ENCODE measurements at regions not wholly inside any gene's neighbourhood (a gene's known extent, or its start where the extent isn't known, plus 50 kb on each side); places are given as distances from the start of the nearest gene placed in this dataset.

GRCh38 chr6:114559419-114559818 is 216.6 kb upstream of the HS3ST5 start:
- Histone ChIP-seq H3K9me3 (no peaks in the 10 kb centered on the region), H3K4me3 (no peak overlapping the region), H3K27ac (no peak overlapping the region), H3K4me1 (no peaks in the 10 kb centered on the region), H3K4me2 (no peak overlapping the region)
- ATAC-seq: no peak
- no peak for DNase-seq (ENCODE audit: low read depth in 1 of 2, low spot score in 1 of 2)
- ChIA-PET CTCF (no interaction called here), POLR2A (no interaction called here)
- FAIRE-seq: no peak
- no peak for TF ChIP-seq PBX3 (IDR thresholded peaks at IDR 0.05)
- TF ChIP-seq RARB (CRISPR knock-in tag; IDR thresholded peaks at IDR 0.05): no peak
- 0% methylated on average over 1 of the region's 1 CpG for WGBS (ENCODE audit: missing lambda C conversion rate)

- TF ChIP-seq HOXA7 (CRISPR knock-in tag; IDR thresholded peaks at IDR 0.05): no peak
- no peak for TF ChIP-seq FOSB (CRISPR knock-in tag; IDR thresholded peaks at IDR 0.05)
- no peak for TF ChIP-seq EP300 (IDR thresholded peaks at IDR 0.05)
- no peak for TF ChIP-seq REST (IDR thresholded peaks at IDR 0.05)
- no peak for TF ChIP-seq CTCF (IDR thresholded peaks at IDR 0.05)
- TF ChIP-seq HOXB13 (CRISPR knock-in tag; IDR thresholded peaks at IDR 0.05; ENCODE audit: low read depth): no peak
- no peak overlapping the region for H3K4me3 ChIP-seq
- H3K4me2 ChIP-seq: no peak overlapping the region
- no peak for DNase-seq (ENCODE audit: low read depth in 1 of 2, low spot score in 1 of 2)
- ChIA-PET POLR2A (no interaction called here), CTCF (no interaction called here)
- H3K27ac ChIP-seq: no peak overlapping the region
- H3K4me1 ChIP-seq: no peaks in the 10 kb centered on the region
- H3K9me3 ChIP-seq: no peaks in the 10 kb centered on the region
- no peak for ATAC-seq
- no peak for FAIRE-seq
Measured at GRCh38 chr6:114558153-114558552, 215.3 kb upstream of the HS3ST5 start.

- TF ChIP-seq JUN (IDR thresholded peaks at IDR 0.05): no peak
- TF ChIP-seq NPAS2 (CRISPR knock-in tag; IDR thresholded peaks at IDR 0.05; ENCODE audit: borderline replicate concordance): no peak
- TF ChIP-seq REST (IDR thresholded peaks at IDR 0.05): no peak
- TF ChIP-seq HOXB13 (CRISPR knock-in tag; IDR thresholded peaks at IDR 0.05; ENCODE audit: low read depth): no peak
- no peak for TF ChIP-seq HMGXB4 (CRISPR knock-in tag; IDR thresholded peaks at IDR 0.05; ENCODE audit: borderline replicate concordance)
- no peak for TF ChIP-seq CBX8 (IDR thresholded peaks at IDR 0.05)
- TF ChIP-seq USF2 (IDR thresholded peaks at IDR 0.05): no peak
- TF ChIP-seq ATOH8 (CRISPR knock-in tag; IDR thresholded peaks at IDR 0.05; ENCODE audit: low read depth): no peak
- TF ChIP-seq RNF2 (IDR thresholded peaks at IDR 0.05; ENCODE audit: borderline replicate concordance, low read depth): no peak
- no peak for TF ChIP-seq HEYL (CRISPR knock-in tag; IDR thresholded peaks at IDR 0.05)
- no peak for TF ChIP-seq BHLHE40 (IDR thresholded peaks at IDR 0.05; ENCODE audit: low read depth, low read length)
- DNase-seq (ENCODE audit: low read depth in 1 of 2, low spot score in 1 of 2): no peak
- whole genome bisulfite sequencing (ENCODE audit: missing lambda C conversion rate): 29% methylated on average over 3 of the region's 3 CpGs
- H3K4me1 ChIP-seq: no peaks in the 10 kb centered on the region
- no peak for FAIRE-seq
- H3K9me3 ChIP-seq: no peaks in the 10 kb centered on the region
- ATAC-seq: no peak
- ChIA-PET POLR2A (no interaction called here), CTCF (no interaction called here)
- H3K4me3 ChIP-seq: no peak overlapping the region
- H3K27ac ChIP-seq: no peak overlapping the region
- H3K4me2 ChIP-seq: no peak overlapping the region
Measured at GRCh38 chr6:114556846-114557488, 214.1 kb upstream of the HS3ST5 start.
